Posterior vena cava (tissue), 2 donors: ENCODE measurements at regions not wholly inside any gene's neighbourhood (a gene's known extent, or its start where the extent isn't known, plus 50 kb on each side); places are given as distances from the start of the nearest gene placed in this dataset.
"Not testable (repeated sequence)": the region's sequence is repeated elsewhere in the genome, so short reads cannot be mapped to it uniquely, and the experiment has no call there.

Experiments
- DNase-seq: peaks from one replicate; pipeline ENCODE4 v3.0.0-alpha.2; 2020; ENCODE audit warnings: low spot score
- intact Hi-C, 2 donors: fragments of 100-400 bp; cut with DNase I; formaldehyde crosslinking; loops; one replicate each; pipeline versions ENCODE4 v1.14.1 to v1.14.2; 2022 to 2023
- donor health status: DM: yes; HTN: yes; CAD: no.
- donor health status: DM: yes; HTN: yes; CAD: no.

- intact Hi-C loops, DNase-seq: not testable (repeated sequence)
These were observed 303.3 kb downstream of the SEMA3D start for GRCh38 chr7:84883570-84883969.

GRCh38 chr7:84880326-84880997, 306.4 kb downstream of the SEMA3D start:
- intact Hi-C loops, DNase-seq: not testable (repeated sequence)

GRCh38 chr7:84879570-84880325, 307.1 kb downstream of the SEMA3D start:
- intact Hi-C loops = no loop called here
- no peak for DNase-seq

DNA sequence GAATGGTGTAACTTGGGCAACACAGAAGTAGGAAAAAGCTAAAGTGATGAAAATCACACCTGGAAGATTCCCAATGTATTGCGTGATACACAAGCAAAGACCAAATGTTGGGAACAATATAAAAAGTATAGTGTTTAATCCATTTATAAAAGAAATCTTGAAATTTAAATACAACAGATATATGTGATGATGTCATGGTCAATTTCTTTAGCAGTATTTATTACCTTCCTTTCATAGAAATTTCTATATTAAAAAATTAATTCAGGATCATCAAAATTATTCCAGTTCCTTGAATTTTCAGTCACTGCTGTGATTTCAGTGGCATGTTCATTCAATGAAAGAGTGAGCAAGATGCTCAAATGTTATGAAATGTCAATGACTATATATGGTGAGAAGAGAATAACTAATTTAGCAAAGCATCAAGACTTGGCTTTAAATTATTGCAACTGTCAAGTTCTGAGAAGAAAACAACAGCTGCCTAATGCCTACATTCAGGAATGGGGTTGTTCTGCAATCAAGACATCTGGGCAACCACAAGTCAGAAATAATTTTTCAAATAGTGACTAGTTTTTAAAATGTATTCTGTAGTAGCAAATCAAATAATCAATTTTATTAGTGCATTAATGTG, 308.8 kb downstream of the SEMA3D start:
- intact Hi-C loops = no loop called here
- DNase-seq = no peak

GRCh38 chr7:84876061-84876821, 310.6 kb downstream of the SEMA3D start:
- DNase-seq = no peak
- intact Hi-C loops = no loop called here

GRCh38 chr7:84865560-84865959, 321.3 kb downstream of the SEMA3D start:
- DNase-seq = no peak
- intact Hi-C loops = no loop called here

- DNase-seq = no peak
- intact Hi-C loops = no loop called here
These were observed 329.5 kb downstream of the SEMA3D start for GRCh38 chr7:84857336-84857735.

DNA sequence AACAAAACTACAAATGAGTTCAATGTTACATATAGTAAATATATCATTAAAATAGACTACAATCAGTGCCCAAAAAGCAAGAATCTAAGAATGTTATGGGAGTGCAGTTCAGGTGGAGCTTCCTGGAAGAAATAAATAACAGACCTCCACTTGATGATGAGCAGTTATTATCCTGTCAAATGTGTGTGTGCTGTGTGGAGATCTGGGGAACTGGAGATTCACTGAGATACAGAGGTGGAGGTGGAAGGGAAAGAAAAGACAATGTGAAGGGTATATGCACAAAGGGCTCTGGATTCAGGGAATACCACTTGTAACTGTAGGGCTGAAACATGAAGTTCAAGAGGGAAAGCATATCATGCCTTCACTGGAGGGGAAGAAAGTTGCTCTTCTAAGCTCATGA, 331.1 kb downstream of the SEMA3D start:
- no peak for DNase-seq
- intact Hi-C loops = no loop called here

GRCh38 chr7:84848974-84849372, 337.9 kb downstream of the SEMA3D start:
- DNase-seq, intact Hi-C loops: not testable (repeated sequence)

GRCh38 chr7:84848219-84848973, 338.5 kb downstream of the SEMA3D start:
- intact Hi-C loops = no loop called here
- no peak for DNase-seq

GRCh38 chr7:84847790-84848189, 339.1 kb downstream of the SEMA3D start:
- intact Hi-C loops = no loop called here
- no peak for DNase-seq

DNA sequence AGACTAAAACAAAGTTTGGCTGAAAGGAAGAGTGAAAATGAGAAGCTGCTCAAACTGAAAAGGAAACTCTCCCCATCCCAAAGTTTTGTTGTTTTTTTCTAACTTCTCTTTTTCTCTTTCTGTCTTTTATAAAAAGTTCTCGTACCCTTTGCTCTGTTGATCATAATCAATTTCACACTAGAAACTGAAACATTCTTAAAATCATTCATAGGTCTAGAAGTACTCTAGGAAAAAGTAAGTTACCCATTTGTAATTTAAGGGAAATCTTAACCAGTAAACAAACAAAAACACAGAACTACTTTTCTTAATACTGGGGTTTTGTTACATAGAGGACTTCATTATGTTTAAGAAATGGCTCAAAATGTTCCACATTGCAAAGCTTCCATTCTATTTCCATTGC, 339.8 kb downstream of the SEMA3D start:
- intact Hi-C loops = no loop called here
- DNase-seq = no peak

- no peak for DNase-seq
- intact Hi-C loops = no loop called here
These were observed 340.9 kb downstream of the SEMA3D start for GRCh38 chr7:84845971-84846370.

DNA sequence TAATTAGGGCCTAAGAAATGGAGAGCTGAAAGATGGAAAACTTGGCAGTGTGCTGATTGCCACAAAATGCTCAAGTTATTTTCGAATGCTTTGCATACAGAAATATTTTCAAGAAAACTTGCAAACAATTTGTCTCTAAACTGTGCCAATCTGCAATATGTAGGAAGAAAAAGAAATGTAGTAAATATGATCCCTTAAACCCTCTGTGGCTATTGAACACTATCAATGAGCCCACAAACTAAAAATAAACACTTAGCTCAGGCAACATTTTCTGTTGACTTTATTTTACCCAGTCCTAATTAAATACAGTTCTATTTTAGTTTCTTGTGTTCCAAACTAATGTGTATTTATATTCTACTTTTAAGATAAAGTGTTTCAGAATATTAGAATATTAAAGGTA, 342.1 kb downstream of the SEMA3D start:
- intact Hi-C loops = no loop called here
- DNase-seq = no peak

DNA sequence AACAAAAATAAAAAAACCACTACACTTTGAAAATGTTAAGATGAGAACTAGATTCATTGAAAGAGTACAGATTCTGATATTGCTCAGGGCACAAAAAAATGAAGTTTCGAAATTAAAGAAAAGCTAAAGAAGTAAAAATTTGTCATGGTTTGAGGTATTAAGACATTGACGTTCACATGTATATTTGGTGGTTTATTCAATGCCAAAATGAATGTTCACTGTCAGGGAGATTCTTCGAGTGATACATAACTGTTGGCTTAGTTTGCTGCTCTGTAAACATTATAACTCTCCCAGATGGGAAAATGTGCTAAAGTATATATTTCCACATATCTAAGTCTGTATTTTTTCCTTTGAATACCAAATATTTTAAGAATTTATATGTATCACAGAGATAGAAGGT, 345.0 kb downstream of the SEMA3D start:
- no peak for DNase-seq
- intact Hi-C loops = no loop called here

GRCh38 chr7:84838857-84839256, 348.0 kb downstream of the SEMA3D start:
- no peak for DNase-seq
- intact Hi-C loops = no loop called here

DNA sequence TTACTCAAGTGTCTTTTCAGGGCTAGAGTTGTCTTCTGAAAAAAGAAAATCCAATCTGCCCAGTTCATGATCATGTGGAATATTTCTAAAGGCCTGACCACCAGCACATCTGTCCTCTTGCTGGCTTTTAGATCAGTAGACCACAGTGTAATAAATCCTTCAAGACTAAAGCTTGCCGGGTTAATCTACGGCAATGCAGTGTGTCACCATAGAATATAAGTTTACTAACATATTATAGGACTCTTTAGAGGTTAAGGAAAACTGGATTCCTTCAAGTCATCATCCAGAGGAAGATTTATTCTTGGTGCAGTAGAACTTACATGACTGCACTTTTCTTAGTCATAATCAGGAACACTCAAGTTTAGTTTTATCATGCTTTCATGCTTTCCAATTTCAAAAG, 349.5 kb downstream of the SEMA3D start:
- DNase-seq = no peak
- intact Hi-C loops = no loop called here

- DNase-seq = no peak
These were observed 357.1 kb downstream of the SEMA3D start for GRCh38 chr7:84829719-84830118.

GRCh38 chr7:84824057-84824651, 362.7 kb downstream of the SEMA3D start:
- no peak for DNase-seq
- intact Hi-C loops = no loop called here

More at GRCh38 chr7:84829719-84830118, 357.1 kb downstream of the SEMA3D start:
- intact Hi-C loops = no loop called here
